HepG2 (cell line): ENCODE measurements at regions not wholly inside any gene's neighbourhood (a gene's known extent, or its start where the extent isn't known, plus 50 kb on each side); places are given as distances from the start of the nearest gene placed in this dataset.

Source experiments
- ATAC-seq: fragments of 200-7000 bp; cut with Tn5 transposase; 3 replicates; pipeline ENCODE4 v1.9.1; 2020; ENCODE audit warnings: mild to moderate bottlenecking, moderate library complexity
- BruUV-seq: library from RNA; stranded (reverse); fragments of 400-500 nt; replicated peaks from 2 replicates; lab custom pipeline; 2021; lab: Mats Ljungman, UMichigan
- CTCF ChIA-PET: fragments of 300-600 bp; formaldehyde crosslinking; extraction: SDS; loops from one replicate; lab custom pipeline; 2021; ENCODE audit warnings: low total read pairs, inconsistent platforms, low intra/inter-chr PET ratio; lab: Yijun Ruan, JAX
- POLR2A ChIA-PET: fragments of 350-600 bp; sonication (Branson Sonifier 250); formaldehyde crosslinking; loops from one replicate; lab custom pipeline; 2020; ENCODE audit warnings: antibody characterized with exemption, inconsistent platforms; lab: Yijun Ruan, JAX
- DNase-seq: peaks from one replicate; pipeline ENCODE4 v3.0.0-alpha.2; 2015; ENCODE audit warnings: low spot score
- FAIRE-seq: peaks from 3 replicates; lab custom pipeline; 2011; peaks lifted over from hg19 to GRCh38; lab: Jason Lieb, UNC
- H2AFZ ChIP-seq: one replicate; pipeline ENCODE4 v1.6.1; 2011; ENCODE audit warnings: low read length, inconsistent platforms
- H3K27ac ChIP-seq: fragments of 300-600 bp; 3 replicates; pipeline ENCODE4 v1.8.0; 2011; ENCODE audit warnings: mixed run types, mild to moderate bottlenecking, mixed read lengths, low read length, inconsistent platforms; ENCODE audit not compliant: insufficient read depth; ENCODE audit errors: extremely low read length
- H3K27me3 ChIP-seq, 2 experiments: fragments of 200-600 bp in 1 of 2; 2 replicates in 1 of 2; 3 replicates in 1 of 2; pipeline versions ENCODE4 v1.6.0 to v1.8.0; 2011; ENCODE audit warnings: low read length in 2 of 2, mild to moderate bottlenecking in 2 of 2, moderate library complexity in 2 of 2, inconsistent platforms in 1 of 2; ENCODE audit not compliant: insufficient read depth in 2 of 2, control insufficient read depth in 1 of 2
- H3K36me3 ChIP-seq, 2 experiments: fragments of 200-600 bp in 1 of 2; replicated peaks in 1 of 2; 2 replicates in 1 of 2; 3 replicates in 1 of 2; pipeline versions ENCODE4 v1.5.1 to v1.8.0; 2011; ENCODE audit warnings: low read length in 2 of 2, inconsistent platforms in 1 of 2; ENCODE audit not compliant: insufficient read depth in 2 of 2, control insufficient read depth in 1 of 2
- H3K4me1 ChIP-seq: 2 replicates; pipeline ENCODE4 v1.5.1; 2012; ENCODE audit warnings: low read length, inconsistent platforms; ENCODE audit not compliant: insufficient read depth
- H3K4me2 ChIP-seq: 2 replicates; pipeline ENCODE4 v1.6.0; 2011; ENCODE audit warnings: low read depth, low read length, inconsistent platforms
- H3K4me3 ChIP-seq, 3 experiments: fragments of 200-600 bp in 1 of 3; sonication (generic), shearing (Covaris generic) in 1 of 3; replicated peaks in 1 of 3; 2 replicates each; pipeline ENCODE4 v1.5.1; 2011 to 2016; ENCODE audit warnings: low read length in 3 of 3, inconsistent platforms in 2 of 3, low read depth in 2 of 3, mild to moderate bottlenecking in 2 of 3, control low read depth in 1 of 3, mixed read lengths in 1 of 3; ENCODE audit not compliant: insufficient read depth in 1 of 3
- H3K79me2 ChIP-seq: one replicate; pipeline ENCODE4 v1.6.1; 2011; ENCODE audit warnings: low read length, inconsistent platforms; ENCODE audit not compliant: insufficient read depth
- H3K9ac ChIP-seq: 2 replicates; pipeline ENCODE4 v1.6.0; 2011; ENCODE audit warnings: mild to moderate bottlenecking, low read depth, low read length, inconsistent platforms; ENCODE audit not compliant: insufficient read depth
- H3K9me3 ChIP-seq: 2 replicates; pipeline ENCODE4 v1.5.1; 2012; ENCODE audit warnings: mild to moderate bottlenecking, low read length
- H4K20me1 ChIP-seq: 2 replicates; pipeline ENCODE4 v1.6.0; 2011; ENCODE audit warnings: inconsistent platforms, mild to moderate bottlenecking, low read length, moderate library complexity; ENCODE audit not compliant: insufficient read depth
- BRF2 ChIP-seq: sonication (generic); formaldehyde crosslinking; IDR thresholded peaks from 2 replicates; pipeline ENCODE4 v1.8.1; 2022; ENCODE audit warnings: mild to moderate bottlenecking, missing genetic modification reagents
- ELF3 ChIP-seq: IDR thresholded peaks from 2 replicates; pipeline ENCODE4 v1.6.1; 2016; ENCODE audit warnings: missing genetic modification reagents, missing compliant biosample characterization
- FOSL2 ChIP-seq: sonication (generic); formaldehyde crosslinking; IDR thresholded peaks from 2 replicates; pipeline ENCODE4 v1.4.0; 2020; ENCODE audit warnings: missing genetic modification reagents
- FOXP1 ChIP-seq, 2 experiments: fragments of 450-650 bp in 1 of 2; IDR thresholded peaks; 2 replicates each; pipeline ENCODE4 v1.6.1; 2017 to 2018; ENCODE audit warnings: antibody characterized with exemption in 1 of 2
- GMEB1 ChIP-seq: sonication (generic); formaldehyde crosslinking; IDR thresholded peaks from 2 replicates; pipeline ENCODE4 v1.5.1; 2020; ENCODE audit warnings: missing genetic modification reagents, mild to moderate bottlenecking, borderline replicate concordance
- HNRNPH1 ChIP-seq: fragments of 200-400 bp; formaldehyde crosslinking; optimal IDR thresholded peaks from 2 replicates; pipeline ENCODE3; 2017; ENCODE audit warnings: mild to moderate bottlenecking, low read depth, low read length
- NCOA5 ChIP-seq: sonication (generic); formaldehyde crosslinking; IDR thresholded peaks from 2 replicates; pipeline ENCODE4 v1.4.0; 2020; ENCODE audit warnings: missing genetic modification reagents
- PLRG1 ChIP-seq: fragments of 450-650 bp; conservative IDR thresholded peaks from 2 replicates; pipeline ENCODE4 v1.6.1; 2016
- RXRB ChIP-seq: IDR thresholded peaks from 2 replicates; pipeline ENCODE4 v1.6.1; 2016; ENCODE audit warnings: borderline replicate concordance, missing genetic modification reagents, missing compliant biosample characterization
- STAG1 ChIP-seq: sonication (generic); formaldehyde crosslinking; IDR thresholded peaks from 2 replicates; pipeline ENCODE4 v1.4.0; 2020; ENCODE audit warnings: missing genetic modification reagents
- TAF15 ChIP-seq: fragments of 200-400 bp; formaldehyde crosslinking; IDR thresholded peaks from one replicate; pipeline ENCODE4 v1.6.1; 2018; ENCODE audit warnings: mild to moderate bottlenecking, low read depth, low read length; ENCODE audit not compliant: poor library complexity, severe bottlenecking
- TFDP1 ChIP-seq: IDR thresholded peaks from 2 replicates; pipeline ENCODE4 v1.6.1; 2016; ENCODE audit warnings: missing compliant biosample characterization, missing genetic modification reagents, borderline replicate concordance
- TMF1 ChIP-seq: sonication (generic); formaldehyde crosslinking; IDR thresholded peaks from 2 replicates; pipeline ENCODE4 v1.8.1; 2022; ENCODE audit warnings: low read depth, missing genetic modification reagents
- ZNF101 ChIP-seq: sonication (generic); formaldehyde crosslinking; IDR thresholded peaks from 2 replicates; pipeline ENCODE4 v1.4.0; 2020; ENCODE audit warnings: mild to moderate bottlenecking, low read depth, missing genetic modification reagents, borderline replicate concordance
- ZNF296 ChIP-seq: sonication (generic); formaldehyde crosslinking; conservative IDR thresholded peaks from 2 replicates; pipeline ENCODE4 v1.5.0; 2020; ENCODE audit warnings: mild to moderate bottlenecking, missing genetic modification reagents
- ZNF709 ChIP-seq: sonication (generic); formaldehyde crosslinking; IDR thresholded peaks from 2 replicates; pipeline ENCODE4 v1.5.0; 2020; ENCODE audit warnings: mild to moderate bottlenecking, missing genetic modification reagents
- ZNF841 ChIP-seq: sonication (generic); formaldehyde crosslinking; IDR thresholded peaks from 2 replicates; pipeline ENCODE4 v1.8.1; 2023; ENCODE audit warnings: missing genetic modification reagents, borderline replicate concordance
- WGBS: methylation state at CpG from one replicate; pipeline ENCODE4 v1.1.6; 2017; ENCODE audit warnings: low lambda C conversion rate; 5-methylcytosine and 5-hydroxymethylcytosine counted together
- in situ Hi-C: cut with HindIII; loops from 2 replicates; pipeline ENCODE4 v1.10.0; 2017; ENCODE audit warnings: low pct_unique_long_range_greater_than_20kb; ENCODE audit not compliant: extremely low pct_ligation_motif_present
- intact Hi-C: fragments of 100-400 bp; cut with micrococcal nuclease; formaldehyde crosslinking; loops from one replicate; pipeline ENCODE4 v1.10.0; 2022; ENCODE audit not compliant: unreplicated experiment

GRCh38 chr7:32399311-32399710, 90.9 kb downstream of the LSM5 start:
- H3K9me3 ChIP-seq: no peaks in the 10 kb centered on the region
- H3K4me1 ChIP-seq: no peaks in the 10 kb centered on the region
- POLR2A ChIA-PET: no interaction called here
- no peaks in the 10 kb centered on the region for H3K79me2 ChIP-seq
- no TSS peak for BruUV-seq
- no peak overlapping the region for H3K9ac ChIP-seq
- ATAC-seq: no peak
- no peak for TF ChIP-seq TFDP1 (CRISPR knock-in tag)
- TF ChIP-seq GMEB1: no peak
- TF ChIP-seq ELF3 (CRISPR knock-in tag): no peak
- no peak for TF ChIP-seq FOXP1 (IDR thresholded peaks at IDR 0.05)
- TF ChIP-seq FOXP1 (CRISPR knock-in tag; IDR thresholded peaks at IDR 0.05): no peak
- TF ChIP-seq TMF1 (CRISPR knock-in tag): no peak
- TF ChIP-seq HNRNPH1: no peak
- no peak for TF ChIP-seq NCOA5 (CRISPR knock-in tag)
- TF ChIP-seq ZNF296: no peak
- no peak for TF ChIP-seq BRF2 (CRISPR knock-in tag)
- no peak for TF ChIP-seq TAF15
- no peak for TF ChIP-seq STAG1
- TF ChIP-seq FOSL2 (CRISPR knock-in tag): no peak
- TF ChIP-seq ZNF709 (CRISPR knock-in tag): no peak
- no peak for TF ChIP-seq RXRB (CRISPR knock-in tag)
- no peak for TF ChIP-seq PLRG1
- no peak for TF ChIP-seq ZNF841
- TF ChIP-seq ZNF101: no peak
- H4K20me1 ChIP-seq: no peaks in the 10 kb centered on the region
- CTCF ChIA-PET: no interaction called here
- in situ Hi-C loops: no loop called here
- intact Hi-C loops: no loop called here
- WGBS: 36% methylated on average over 2 of the region's 3 CpGs
- no peak overlapping the region for H3K4me3 ChIP-seq
- no peak for FAIRE-seq
- no peak overlapping the region for H3K27ac ChIP-seq
- no peak overlapping the region for H3K4me2 ChIP-seq
- DNase-seq: no peak
- H2AFZ ChIP-seq: no peak overlapping the region
- no peaks in the 10 kb centered on the region; a peak in 1 of 5 replicates for H3K27me3 ChIP-seq
- no peaks in the 10 kb centered on the region for H3K36me3 ChIP-seq
